ENCODE measurements at regions not wholly inside any gene's neighbourhood (a gene's known extent, or its start where the extent isn't known, plus 50 kb on each side); places are given as distances from the start of the nearest gene placed in this dataset.

DNA sequence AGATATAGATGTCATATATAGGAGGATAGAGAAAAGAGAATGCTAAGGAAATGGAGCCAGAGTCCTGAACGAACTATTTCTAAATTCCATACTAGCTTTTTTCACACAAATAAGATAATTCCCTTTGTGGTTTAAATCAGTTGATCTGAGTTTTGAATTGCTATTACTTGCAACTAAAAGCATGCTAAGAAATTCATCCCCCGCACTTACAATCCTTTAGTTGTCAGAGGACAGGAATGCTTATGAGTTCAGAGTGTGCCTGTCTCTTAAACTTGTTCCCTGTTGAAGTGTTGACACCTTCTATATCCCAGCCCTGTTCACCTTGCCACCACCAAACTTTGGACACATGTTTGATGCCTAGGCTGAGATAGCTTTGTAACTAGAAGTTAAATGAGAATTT, 406.2 kb downstream of the METTL15 start:
- no peak for TF ChIP-seq TAF1 (IDR thresholded peaks at IDR 0.05; ENCODE audit: borderline replicate concordance, low read depth, low read length)
- TF ChIP-seq RCOR1 (IDR thresholded peaks at IDR 0.05; ENCODE audit: low read length) = no peak
- TF ChIP-seq TCF12 (IDR thresholded peaks at IDR 0.05) = no peak
- TF ChIP-seq NFIC (IDR thresholded peaks at IDR 0.05; ENCODE audit: borderline replicate concordance) = no peak
- H3K27ac ChIP-seq (ENCODE audit: low read depth in 2 of 2, low read length in 1 of 2) = no peak overlapping the region
- CTCF ChIA-PET = interaction anchor here (1.8 kb wide), 1 partner anchor 15 kb away, joined by 5 read pairs; no protein-coding TSS in a partner anchor

DNA sequence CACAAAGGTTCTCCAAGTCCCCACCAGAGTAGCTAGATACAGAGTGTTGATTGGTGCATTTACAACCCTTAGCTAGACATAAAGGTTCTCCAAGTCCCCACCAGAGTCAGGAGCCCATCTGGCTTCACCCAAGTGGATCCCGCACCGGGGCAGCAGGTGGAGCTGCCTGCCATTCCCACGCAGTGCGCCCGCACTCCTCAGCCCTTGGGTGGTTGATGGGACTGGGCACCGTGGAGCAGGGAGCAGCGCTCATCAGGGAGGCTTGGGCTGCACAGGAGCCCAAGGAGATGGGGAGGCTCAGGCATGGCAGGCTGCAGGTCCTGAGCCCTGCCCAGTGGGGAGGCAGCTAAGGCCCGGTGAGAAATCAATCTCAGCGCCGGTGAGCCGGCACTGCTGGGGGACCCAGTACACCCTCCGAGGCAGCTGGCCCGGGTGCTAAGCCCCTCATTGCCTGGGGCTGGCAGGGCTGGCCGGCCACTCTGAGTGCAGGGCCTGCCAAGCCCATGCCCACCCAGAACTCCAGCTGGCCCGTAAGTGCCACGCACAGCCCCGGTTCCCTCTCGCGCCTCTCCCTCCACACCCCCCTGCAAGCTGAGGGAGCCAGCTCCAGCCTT, 404.1 kb downstream of the METTL15 start:
- Histone ChIP-seq H3K4me1 (ENCODE audit: control insufficient read depth in 1 of 2, insufficient read depth in 2 of 2, low read depth in 1 of 2, low read length in 1 of 2) (no peaks in the 10 kb centered on the region), H4K20me1 (ENCODE audit: insufficient read depth) (no peaks in the 10 kb centered on the region), H2AFZ (ENCODE audit: low read depth) (no peak overlapping the region), H3K36me3 (replicated peaks in 1 of 2; ENCODE audit: control insufficient read depth in 1 of 2, insufficient read depth in 2 of 2, low read length in 1 of 2) (no peaks in the 10 kb centered on the region), H3K27ac (ENCODE audit: low read depth in 2 of 2, low read length in 1 of 2) (no peak overlapping the region), H3K79me2 (ENCODE audit: insufficient read depth) (no peaks in the 10 kb centered on the region), H3F3A (replicated peaks; ENCODE audit: insufficient read depth) (no peaks in the 10 kb centered on the region), H3K9me2 (no peaks in the 10 kb centered on the region), H3K4me2 (no peak overlapping the region), H3K27me3 (ENCODE audit: insufficient read depth) (no peaks in the 10 kb centered on the region), H3K9me3 (no peaks in the 10 kb centered on the region), H3K4me3 (ENCODE audit: low read depth in 2 of 2, low read length in 1 of 2) (no peak overlapping the region), H3K9ac (no peak overlapping the region)
- CTCF ChIA-PET = interaction anchor here (1.8 kb wide), 1 partner anchor 17 kb away, joined by 11 read pairs; no protein-coding TSS in a partner anchor
- POLR2A ChIA-PET = no interaction called here
- TF ChIP-seq GATA2 (CRISPR knock-in tag; IDR thresholded peaks at IDR 0.05) (no peak), RCOR1 (IDR thresholded peaks at IDR 0.05; ENCODE audit: low read length) (no peak), CHD2 (IDR thresholded peaks at IDR 0.05; ENCODE audit: low read length, partially characterized antibody) (no peak), RAD21 (IDR thresholded peaks at IDR 0.05; ENCODE audit: low read length) (no peak), USF2 (IDR thresholded peaks at IDR 0.05; ENCODE audit: borderline replicate concordance, low read depth, low read length) (no peak), MAX (IDR thresholded peaks at IDR 0.05; ENCODE audit: low read depth) (no peak), TAF1 (IDR thresholded peaks at IDR 0.05; ENCODE audit: borderline replicate concordance, low read depth, low read length) (no peak), PBX3 (IDR thresholded peaks at IDR 0.05) (no peak), TEAD4 (IDR thresholded peaks at IDR 0.05; ENCODE audit: borderline replicate concordance, insufficient read depth) (no peak), SMC3 (IDR thresholded peaks at IDR 0.05; ENCODE audit: low read depth, low read length) (no peak), ELF1 (IDR thresholded peaks at IDR 0.05) (no peak), RFX5 (IDR thresholded peaks at IDR 0.05; ENCODE audit: low read length) (no peak)
- 95% methylated on average over 7 of the region's 19 CpGs for WGBS (ENCODE audit: low lambda C conversion rate)
- no peak for DNase-seq

More for the DNA sequence above, 406.2 kb downstream of the METTL15 start:
- H3F3A ChIP-seq (replicated peaks; ENCODE audit: insufficient read depth) = no peaks in the 10 kb centered on the region
- H3K4me1 ChIP-seq (ENCODE audit: control insufficient read depth in 1 of 2, insufficient read depth in 2 of 2, low read depth in 1 of 2, low read length in 1 of 2) = no peaks in the 10 kb centered on the region
- no peak overlapping the region for H3K4me3 ChIP-seq (ENCODE audit: low read depth in 2 of 2, low read length in 1 of 2)
- no peak overlapping the region for H3K9ac ChIP-seq
- H3K9me3 ChIP-seq = no peaks in the 10 kb centered on the region
- H4K20me1 ChIP-seq (ENCODE audit: insufficient read depth) = no peaks in the 10 kb centered on the region
- DNase-seq = no peak
- H3K4me2 ChIP-seq = no peak overlapping the region
- H2AFZ ChIP-seq (ENCODE audit: low read depth) = no peak overlapping the region
- no peaks in the 10 kb centered on the region for H3K79me2 ChIP-seq (ENCODE audit: insufficient read depth)
- WGBS (ENCODE audit: low lambda C conversion rate) = 70% methylated on average over 2 of the region's 2 CpGs
- no peaks in the 10 kb centered on the region for H3K9me2 ChIP-seq
- POLR2A ChIA-PET = no interaction called here
- no peaks in the 10 kb centered on the region for H3K27me3 ChIP-seq (ENCODE audit: insufficient read depth)
- H3K36me3 ChIP-seq (replicated peaks in 1 of 2; ENCODE audit: control insufficient read depth in 1 of 2, insufficient read depth in 2 of 2, low read length in 1 of 2) = no peaks in the 10 kb centered on the region
